HG03066 (cell line): ENCODE measurements at regions not wholly inside any gene's neighbourhood (a gene's known extent, or its start where the extent isn't known, plus 50 kb on each side); places are given as distances from the start of the nearest gene placed in this dataset.
"Not testable (repeated sequence)": the region's sequence is repeated elsewhere in the genome, so short reads cannot be mapped to it uniquely, and the experiment has no call there.

Experiments
- ATAC-seq: cut with Tn5 transposase; IDR thresholded peaks from one replicate; pipeline ENCODE4 v1.9.1; 2021; ENCODE audit warnings: low read depth; ENCODE audit not compliant: unreplicated experiment

- ATAC-seq = no peak
These were observed 111.6 kb upstream of the FGGY start for GRCh38 chr1:59185163-59185860.

- ATAC-seq = no peak
These were observed 110.2 kb upstream of the FGGY start for GRCh38 chr1:59186656-59187055.

- no peak for ATAC-seq
These were observed 108.3 kb upstream of the FGGY start for GRCh38 chr1:59188413-59189213.

- ATAC-seq = no peak
These were observed 103.3 kb upstream of the FGGY start for GRCh38 chr1:59193443-59194093.

- no peak for ATAC-seq
These were observed 102.3 kb upstream of the FGGY start for GRCh38 chr1:59194621-59195020.

- ATAC-seq = no peak
These were observed 101.7 kb upstream of the FGGY start for GRCh38 chr1:59195151-59195550.

DNA sequence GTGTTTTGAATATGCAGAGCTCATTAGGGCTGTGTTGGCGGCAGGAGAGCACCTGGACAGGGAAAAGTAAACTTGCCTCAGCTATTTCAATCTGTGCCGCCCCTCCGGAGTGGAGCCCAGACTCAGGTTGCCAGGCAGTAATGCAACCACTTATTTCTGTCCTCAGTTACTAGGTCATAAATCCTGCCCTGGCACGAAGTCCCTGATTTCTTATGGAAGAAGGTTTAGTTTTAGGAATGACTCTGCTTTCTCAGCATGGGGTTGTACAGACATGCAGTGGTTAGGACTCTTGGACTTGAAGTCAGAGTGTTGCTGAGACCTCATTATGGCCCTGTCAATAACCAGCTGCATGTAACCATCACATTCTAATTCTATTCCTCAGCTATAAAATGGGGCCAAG is 98.3 kb upstream of the FGGY start:
- ATAC-seq = no peak

GRCh38 chr1:59199147-59199546 is 97.7 kb upstream of the FGGY start:
- ATAC-seq = no peak

GRCh38 chr1:59199719-59200376 is 97.0 kb upstream of the FGGY start:
- ATAC-seq = no peak

- ATAC-seq = no peak
These were observed 95.6 kb upstream of the FGGY start for GRCh38 chr1:59201341-59201740.

- ATAC-seq = no peak
These were observed 94.4 kb upstream of the FGGY start for GRCh38 chr1:59202455-59202854.

DNA sequence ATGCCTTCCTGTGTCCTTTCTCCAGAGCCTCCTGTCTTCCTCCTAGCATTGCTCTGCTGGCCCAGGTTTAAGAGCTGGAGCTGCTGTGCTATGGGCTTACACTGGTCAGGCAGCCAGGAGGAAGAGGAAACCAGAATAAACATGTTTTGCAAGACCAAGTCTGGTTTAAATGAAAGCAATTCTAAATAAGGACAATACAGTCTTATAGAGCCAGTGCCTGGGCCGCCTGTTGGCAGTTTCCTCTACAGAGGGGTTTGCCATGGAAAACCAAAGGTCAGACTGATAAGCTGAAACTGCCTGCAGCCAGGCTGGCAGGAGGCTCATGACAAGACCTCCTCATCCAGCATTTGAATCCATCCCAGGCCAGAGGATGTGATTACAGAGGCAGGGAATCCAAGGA is 92.9 kb upstream of the FGGY start:
- ATAC-seq = no peak

- ATAC-seq = not testable (repeated sequence)
These were observed 90.3 kb upstream of the FGGY start for GRCh38 chr1:59206616-59207015.

DNA sequence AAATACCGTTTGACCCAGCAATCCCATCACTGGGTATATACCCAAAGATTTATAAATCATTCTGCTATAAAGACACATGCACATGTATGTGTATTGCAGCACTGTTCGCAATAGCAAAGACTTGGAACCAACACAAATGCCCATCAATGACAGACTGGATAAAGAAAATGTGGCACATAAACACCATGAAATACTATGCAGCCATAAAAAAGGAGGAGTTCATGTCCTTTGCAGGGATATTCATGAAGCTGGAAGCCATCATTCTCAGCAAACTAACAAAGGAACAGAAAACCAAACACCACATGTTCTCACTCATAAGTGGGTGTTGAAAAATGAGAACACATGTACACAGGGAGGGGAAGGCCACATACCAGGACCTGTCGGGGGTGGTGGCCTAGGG is 86.5 kb upstream of the FGGY start:
- ATAC-seq = not testable (repeated sequence)

GRCh38 chr1:59212706-59213105 is 84.2 kb upstream of the FGGY start:
- ATAC-seq = no peak

GRCh38 chr1:59214248-59215208 is 82.4 kb upstream of the FGGY start:
- no peak for ATAC-seq

- ATAC-seq = no peak
These were observed 81.1 kb upstream of the FGGY start for GRCh38 chr1:59215766-59216291.

- ATAC-seq = not testable (repeated sequence)
These were observed 79.5 kb upstream of the FGGY start for GRCh38 chr1:59217439-59217838.

- ATAC-seq = no peak
These were observed 78.2 kb upstream of the FGGY start for GRCh38 chr1:59218521-59219236.
